RCC 7860 (cell line): ENCODE measurements at regions not wholly inside any gene's neighbourhood (a gene's known extent, or its start where the extent isn't known, plus 50 kb on each side); places are given as distances from the start of the nearest gene placed in this dataset.

Source experiments
- DNase-seq: peaks from one replicate; pipeline ENCODE4 v3.0.0-alpha.2; 2015; ENCODE audit warnings: low spot score
- FAIRE-seq: peaks from 2 replicates; lab custom pipeline; 2012; peaks lifted over from hg19 to GRCh38; lab: Jason Lieb, UNC

GRCh38 chr12:125222876-125223275 is 157.6 kb downstream of the AACS start:
- FAIRE-seq (no peak), DNase-seq (no peak)

- no peak for DNase-seq
- no peak for FAIRE-seq
Measured at GRCh38 chr12:125225641-125226040, 160.4 kb downstream of the AACS start.

GRCh38 chr12:125228519-125229260 is 163.5 kb downstream of the AACS start:
- DNase-seq (no peak), FAIRE-seq (no peak)

- DNase-seq (no peak), FAIRE-seq (no peak)
Measured at GRCh38 chr12:125229878-125230530, 164.8 kb downstream of the AACS start.

- DNase-seq (no peak), FAIRE-seq (no peak)
Measured at GRCh38 chr12:125233319-125233718, 168.1 kb downstream of the AACS start.

- DNase-seq: no peak
- no peak for FAIRE-seq
Measured at GRCh38 chr12:125239563-125239962, 174.3 kb downstream of the AACS start.

GRCh38 chr12:125240717-125241116 is 175.5 kb downstream of the AACS start:
- DNase-seq (no peak), FAIRE-seq (no peak)

GRCh38 chr12:125243811-125244210 is 178.6 kb downstream of the AACS start:
- FAIRE-seq: no peak
- no peak for DNase-seq

GRCh38 chr12:125244338-125244737 is 179.1 kb downstream of the AACS start:
- no peak for DNase-seq
- no peak for FAIRE-seq

GRCh38 chr12:125245581-125246557 is 180.6 kb downstream of the AACS start:
- DNase-seq (no peak), FAIRE-seq (no peak)

- no peak for DNase-seq
- no peak for FAIRE-seq
Measured at GRCh38 chr12:125247477-125247876, 182.2 kb downstream of the AACS start.

- DNase-seq: no peak
- no peak for FAIRE-seq
Measured at GRCh38 chr12:125249066-125249824, 184.0 kb downstream of the AACS start.

- DNase-seq (no peak), FAIRE-seq (no peak)
Measured at GRCh38 chr12:125249932-125250331, 184.7 kb downstream of the AACS start.

- FAIRE-seq (no peak), DNase-seq (no peak)
Measured at GRCh38 chr12:125254236-125254635, 189.0 kb downstream of the AACS start.

- FAIRE-seq (no peak), DNase-seq (no peak)
Measured at GRCh38 chr12:125254856-125255255, 189.6 kb downstream of the AACS start.

- no peak for DNase-seq
- FAIRE-seq: no peak
Measured at GRCh38 chr12:125255935-125256633, 190.8 kb downstream of the AACS start.

- FAIRE-seq: no peak
Measured at GRCh38 chr12:125256634-125256936, 191.3 kb downstream of the AACS start.

GRCh38 chr12:125259178-125259867 is 194.1 kb downstream of the AACS start:
- FAIRE-seq (no peak), DNase-seq (no peak)

More at GRCh38 chr12:125256634-125256936, 191.3 kb downstream of the AACS start:
- no peak for DNase-seq

- no peak for FAIRE-seq
- no peak for DNase-seq
Measured at GRCh38 chr12:125262851-125263250, 197.6 kb downstream of the AACS start.

- no peak for FAIRE-seq
- no peak for DNase-seq
Measured at GRCh38 chr12:125263385-125263784, 198.2 kb downstream of the AACS start.
